NCI-H526 (cell line): ENCODE measurements at regions not wholly inside any gene's neighbourhood (a gene's known extent, or its start where the extent isn't known, plus 50 kb on each side); places are given as distances from the start of the nearest gene placed in this dataset.

Source experiments
- DNase-seq, 2 experiments: peaks; one replicate each; lab custom pipeline; 2025; lab: John Stamatoyannopoulos, UW

DNA sequence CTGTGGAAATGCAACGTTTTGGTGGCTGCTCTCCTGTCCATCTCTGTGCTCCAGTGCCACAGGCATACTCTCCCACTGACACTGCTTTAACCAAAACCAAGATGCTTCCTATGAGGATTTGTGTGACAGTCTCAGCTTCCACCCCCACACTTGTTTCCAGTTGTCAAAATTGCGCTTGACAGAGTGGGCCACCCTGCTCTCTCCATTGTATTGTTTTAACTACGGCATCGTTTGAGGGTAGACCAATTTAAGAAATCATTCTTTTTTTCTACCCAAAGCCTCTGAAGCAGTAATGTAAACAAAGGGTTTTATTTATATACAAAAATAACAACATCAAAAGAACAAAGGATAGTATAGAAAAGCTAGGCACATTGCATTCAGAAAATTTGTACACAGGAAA lies 178.0 kb downstream of the INHBA start:
- no peak for DNase-seq

- no peak for DNase-seq
Observed at GRCh38 chr7:41520445-41520844, 182.4 kb downstream of the INHBA start.

DNA sequence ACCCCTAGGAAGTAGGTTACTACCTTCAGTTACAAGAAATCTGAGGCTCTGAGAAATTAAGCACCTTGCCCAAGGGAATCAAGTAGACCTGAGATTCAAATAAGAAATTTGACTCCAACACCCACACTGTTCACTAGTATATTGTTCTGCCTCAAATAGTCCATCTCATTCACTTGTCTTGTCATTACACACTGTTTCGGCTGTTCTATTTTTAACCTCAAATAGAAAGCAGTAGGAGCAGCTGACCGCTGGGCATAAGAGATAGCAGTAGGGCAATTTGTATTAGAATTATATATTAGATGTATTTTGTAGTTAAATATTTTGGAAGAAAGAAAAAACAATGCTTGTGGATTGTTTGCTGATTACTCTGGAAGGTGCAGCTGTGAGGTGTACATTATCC lies 185.1 kb downstream of the INHBA start:
- DNase-seq = no peak

GRCh38 chr7:41508755-41509154 lies 194.1 kb downstream of the INHBA start:
- DNase-seq = no peak

GRCh38 chr7:41507686-41508268 lies 195.1 kb downstream of the INHBA start:
- no peak for DNase-seq

GRCh38 chr7:41504214-41504980 lies 198.5 kb downstream of the INHBA start:
- DNase-seq = no peak

- no peak for DNase-seq
Observed at GRCh38 chr7:41503438-41503837, 199.5 kb downstream of the INHBA start.

GRCh38 chr7:41501466-41501865 lies 201.4 kb downstream of the INHBA start:
- no peak for DNase-seq

GRCh38 chr7:41501006-41501405 lies 201.9 kb downstream of the INHBA start:
- no peak for DNase-seq

- no peak for DNase-seq
Observed at GRCh38 chr7:41492603-41493002, 210.3 kb downstream of the INHBA start.

GRCh38 chr7:41491883-41492471 lies 210.9 kb downstream of the INHBA start:
- DNase-seq = no peak

DNA sequence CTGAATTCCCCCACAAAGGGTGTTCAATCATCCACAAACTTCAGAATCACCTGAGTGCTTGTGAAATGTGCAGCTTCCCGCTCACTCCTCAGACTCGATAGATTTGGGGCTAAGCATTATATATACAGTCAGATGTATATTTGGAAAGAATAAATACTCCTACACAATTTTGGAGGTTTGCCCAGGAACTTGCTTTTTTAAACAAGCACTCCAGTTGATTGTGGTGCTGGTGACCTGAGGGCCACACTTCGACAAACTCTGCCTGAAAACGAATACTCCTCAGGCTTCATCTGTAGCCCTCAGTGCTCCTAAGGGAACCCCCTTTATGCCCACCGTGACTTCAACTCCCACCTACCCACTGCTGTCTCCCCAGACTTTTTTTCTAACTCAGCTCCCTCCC lies 211.6 kb downstream of the INHBA start:
- no peak for DNase-seq

GRCh38 chr7:41489885-41490284 lies 213.0 kb downstream of the INHBA start:
- DNase-seq = no peak

DNA sequence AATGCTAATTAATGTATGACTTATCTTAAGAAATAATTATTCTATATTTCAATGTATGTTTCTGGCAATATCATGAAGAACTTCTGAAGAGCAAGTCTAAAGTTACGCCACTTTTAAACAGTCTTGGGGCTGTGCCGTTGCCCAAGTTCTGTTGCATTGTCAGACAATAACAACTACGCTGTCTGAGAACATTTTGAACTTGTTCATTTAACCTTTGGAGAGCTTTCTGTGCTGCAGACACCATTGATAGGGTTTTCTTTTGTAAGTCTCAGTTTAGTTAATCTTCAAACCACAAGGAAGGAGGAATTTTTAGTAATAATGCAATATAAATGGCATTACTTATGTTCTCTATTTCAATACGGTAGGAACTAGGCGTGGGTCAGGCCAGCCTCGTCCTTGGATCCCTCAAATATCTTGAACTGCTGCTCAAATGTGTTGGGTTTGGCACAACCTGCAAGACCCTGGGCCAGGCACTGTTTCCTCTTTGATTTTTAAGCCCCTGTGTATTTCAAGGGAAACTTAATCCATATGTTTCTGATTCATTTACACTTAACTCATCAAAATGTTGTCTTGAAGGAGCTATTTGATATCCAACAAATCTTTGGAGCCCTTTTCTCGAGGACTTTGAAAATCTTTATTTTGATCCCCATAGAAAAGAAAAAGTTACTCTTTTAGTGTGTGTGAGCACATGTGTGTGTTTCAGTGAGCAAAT lies 215.5 kb downstream of the INHBA start:
- no peak for DNase-seq

DNA sequence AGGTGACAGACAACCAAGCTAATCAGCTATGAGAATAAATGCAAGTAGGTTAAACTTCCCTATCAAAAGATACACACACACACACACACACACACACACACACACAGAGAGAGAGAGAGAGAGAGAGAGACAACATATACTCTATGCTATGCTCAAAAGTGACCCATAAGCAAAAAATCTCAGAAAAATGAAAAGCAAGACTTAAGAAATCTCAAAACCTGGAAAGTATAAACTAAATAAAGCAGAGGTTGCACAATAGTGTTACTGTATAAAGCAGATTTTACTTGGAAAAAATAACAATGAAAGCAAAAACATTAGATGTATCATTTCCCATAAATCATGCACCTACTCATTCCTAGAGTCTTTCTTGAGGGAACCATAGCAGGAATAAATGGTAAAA lies 221.5 kb downstream of the INHBA start:
- no peak for DNase-seq

DNA sequence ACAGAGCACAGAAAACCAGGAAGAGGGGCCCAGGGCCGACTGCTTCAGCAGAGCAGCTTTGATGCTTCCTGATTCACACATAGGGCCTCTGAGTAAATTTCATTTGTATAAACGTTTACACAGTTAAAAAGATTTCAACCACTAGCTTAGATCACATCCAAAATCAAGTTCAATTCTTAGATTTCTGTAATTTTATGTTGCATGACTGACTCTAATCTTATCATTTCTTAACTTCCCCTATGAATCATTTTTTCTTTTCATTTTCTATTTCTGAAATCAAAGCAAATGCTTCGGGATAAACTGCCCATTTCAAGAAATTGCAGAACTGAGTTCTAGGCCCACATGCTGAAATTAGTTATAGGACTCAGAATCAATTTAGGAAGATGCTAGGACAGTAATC lies 224.7 kb downstream of the INHBA start:
- no peak for DNase-seq

- DNase-seq = no peak
Observed at GRCh38 chr7:41476460-41476803, 226.5 kb downstream of the INHBA start.

GRCh38 chr7:41475801-41476459 lies 227.0 kb downstream of the INHBA start:
- no peak for DNase-seq

GRCh38 chr7:41472427-41473125 lies 230.3 kb downstream of the INHBA start:
- DNase-seq = no peak

DNA sequence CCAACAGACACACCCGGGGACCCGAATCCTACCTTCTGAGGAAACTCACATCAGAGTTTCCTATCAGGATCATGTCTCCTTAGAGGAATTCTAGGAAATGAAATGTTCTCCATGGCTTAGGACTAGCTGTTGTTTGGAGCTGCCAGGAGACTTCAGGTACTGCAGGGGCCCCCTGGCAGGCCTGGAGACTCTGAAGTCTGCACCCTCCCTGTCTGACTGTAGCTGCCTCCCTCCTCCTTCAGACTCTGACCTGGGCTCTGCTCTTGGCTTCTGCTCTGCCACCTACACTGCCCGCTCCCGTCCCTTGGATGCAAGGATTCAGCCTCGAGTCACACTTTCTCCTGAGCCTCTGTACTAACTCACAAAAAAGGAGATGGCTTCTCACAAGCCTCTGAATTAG lies 232.8 kb downstream of the INHBA start:
- DNase-seq = no peak

- no peak for DNase-seq
Observed at GRCh38 chr7:41467596-41467995, 235.3 kb downstream of the INHBA start.
